ENCODE measurements at regions not wholly inside any gene's neighbourhood (a gene's known extent, or its start where the extent isn't known, plus 50 kb on each side); places are given as distances from the start of the nearest gene placed in this dataset.

- ChIA-PET CTCF (ENCODE audit: partially characterized antibody) (interaction anchor here (1.0 to 1.5 kb wide), 3 partner anchors 26 to 500 kb away, joined by 4 read pairs; no protein-coding TSS in a partner anchor), POLR2A (ENCODE audit: partially characterized antibody) (no interaction called here)
- DNase-seq (ENCODE audit: low read depth in 1 of 2, low spot score in 2 of 2) (no peak), FAIRE-seq (no peak)
- Histone ChIP-seq H3K79me1 (ENCODE audit: low read depth, low read length) (no peaks in the 10 kb centered on the region), H2BK120ac (replicated peaks; ENCODE audit: low read depth, low read length) (no peak overlapping the region), H2BK20ac (ENCODE audit: low read length) (no peak overlapping the region), H3K4me2 (ENCODE audit: insufficient read depth in 1 of 2, low read depth in 2 of 2, low read length in 2 of 2) (no peak overlapping the region), H3K27ac (ENCODE audit: low read depth, low read length) (no peak overlapping the region), H2BK5ac (ENCODE audit: low read depth, low read length) (no peak overlapping the region), H4K91ac (replicated peaks; ENCODE audit: insufficient read length, low read length) (no peak overlapping the region), H3K4me1 (replicated peaks in 1 of 4; ENCODE audit: control insufficient read depth in 3 of 4, insufficient read depth in 4 of 4, low read length in 3 of 4) (peaks cover 0 to 2% (median 0%) of the 10 kb centered on the region in 4 experiments; a peak in 2 of 7 replicates), H2AFZ (ENCODE audit: low read length) (no peak overlapping the region), H3K9ac (replicated peaks in 1 of 4; ENCODE audit: extremely low read depth in 1 of 4, low read depth in 3 of 4, low read length in 3 of 4) (no peak overlapping the region), H4K20me1 (replicated peaks in 1 of 2; ENCODE audit: control insufficient read depth in 1 of 2, insufficient read depth in 2 of 2, low read length in 2 of 2) (peaks cover 0 to 2% of the 10 kb centered on the region in 2 experiments), H4K5ac (ENCODE audit: insufficient read length, low read depth, low read length) (peak overlapping the region; percentile 25), H3K14ac (ENCODE audit: insufficient read length) (no peak overlapping the region), H3K79me2 (ENCODE audit: control insufficient read depth in 1 of 2, insufficient read depth in 2 of 2, low read length in 2 of 2) (no peaks in the 10 kb centered on the region), H3K18ac (ENCODE audit: extremely low read depth, low read length) (no peak overlapping the region), H2AK5ac (ENCODE audit: low read depth, low read length) (no peak overlapping the region), H3K9me3 (ENCODE audit: insufficient read depth in 2 of 2, low read depth in 1 of 2, low read length in 1 of 2) (no peaks in the 10 kb centered on the region), H3K56ac (replicated peaks; ENCODE audit: insufficient read length, low read depth, low read length) (no peak overlapping the region), H3K4me3 (ENCODE audit: extremely low read depth in 1 of 4, insufficient read depth in 2 of 4, low read depth in 3 of 4, low read length in 4 of 4) (no peak overlapping the region), H3K36me3 (ENCODE audit: control insufficient read depth in 2 of 4, insufficient read depth in 4 of 4, low read length in 3 of 4) (no peaks in the 10 kb centered on the region), H3K27me3 (replicated peaks in 1 of 4; ENCODE audit: control insufficient read depth in 3 of 4, extremely low read depth in 1 of 4, insufficient read depth in 3 of 4, low read length in 3 of 4) (no peaks in the 10 kb centered on the region), H2BK15ac (ENCODE audit: low read length) (no peak overlapping the region), H3K23me2 (ENCODE audit: low read depth, low read length) (no peaks in the 10 kb centered on the region; the same call in 1 of the 2 replicates), H3K4ac (replicated peaks; ENCODE audit: insufficient read length, low read depth, low read length) (no peak overlapping the region), H2BK12ac (ENCODE audit: low read depth, low read length) (no peak overlapping the region), H4K8ac (ENCODE audit: extremely low read depth, insufficient read depth, low read length) (no peak overlapping the region), H3K23ac (ENCODE audit: insufficient read length) (no peak overlapping the region)
- 44% methylated on average over 1 of the region's 1 CpG; no CpG with 5 or more reads in 1 of the 2 experiments for WGBS, 2 experiments (ENCODE audit: extremely low coverage in 1 of 2, insufficient coverage in 1 of 2, insufficient read length in 1 of 2, insufficient replicate concordance in 2 of 2, low coverage in 1 of 2, low lambda C conversion rate in 2 of 2, missing lambda C conversion rate in 1 of 2)
- TF ChIP-seq GABPA (IDR thresholded peaks at IDR 0.05; ENCODE audit: borderline replicate concordance, insufficient read depth, low read length) (no peak), BCL11A (IDR thresholded peaks at IDR 0.05; ENCODE audit: low read depth in 2 of 2, low read length in 2 of 2) (no peak), CEBPB (IDR thresholded peaks at IDR 0.05; ENCODE audit: low read depth, low read length) (no peak), SUZ12 (IDR thresholded peaks at IDR 0.05; ENCODE audit: low read length) (no peak), RNF2 (IDR thresholded peaks at IDR 0.05; ENCODE audit: borderline replicate concordance, low read depth, low read length, missing control alignments, poor library complexity, severe bottlenecking) (no peak)
Observed at GRCh38 chr4:173801361-173801760, 271.3 kb upstream of the HAND2 start.
